HG03460 (cell line): ENCODE measurements at regions not wholly inside any gene's neighbourhood (a gene's known extent, or its start where the extent isn't known, plus 50 kb on each side); places are given as distances from the start of the nearest gene placed in this dataset.
A peak's percentile ranks its signal among the peaks of the same experiment; 100 is the strongest.

ENCODE experiments used
- ATAC-seq: cut with Tn5 transposase; IDR thresholded peaks from one replicate; pipeline ENCODE4 v1.9.1; 2021; ENCODE audit not compliant: unreplicated experiment

DNA sequence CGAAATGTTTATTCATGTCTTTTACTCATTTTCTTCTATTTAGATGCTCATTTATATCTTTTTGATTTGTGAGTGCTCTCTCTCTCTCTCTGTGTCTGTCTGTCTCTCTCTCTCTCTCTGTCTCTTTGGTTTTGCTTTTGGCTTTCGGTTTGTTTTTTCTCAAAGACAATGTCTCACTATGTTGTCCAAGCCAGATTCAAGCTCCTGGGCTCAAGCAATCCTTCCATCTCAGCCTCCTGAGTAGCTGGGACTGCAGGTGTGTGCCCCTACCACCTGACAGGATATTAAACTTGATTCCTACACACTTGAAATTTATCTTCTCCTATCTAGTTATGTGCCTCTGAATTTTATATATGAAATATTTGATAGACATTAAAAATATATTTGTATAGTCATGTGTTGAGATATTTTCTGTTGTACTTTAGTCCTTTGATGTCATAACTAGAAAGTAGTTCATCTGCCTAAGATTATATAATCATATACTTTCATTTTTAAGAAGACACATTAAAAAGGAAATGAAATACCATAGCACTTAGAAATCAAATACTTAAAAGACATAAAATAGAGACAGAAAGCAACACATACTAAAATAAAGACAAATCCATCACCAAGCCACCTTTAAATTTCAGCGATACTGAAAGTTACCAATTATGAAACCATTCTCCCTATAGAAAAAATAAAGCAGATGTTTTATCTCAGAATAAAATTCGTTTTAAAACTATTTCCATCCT lies 68.1 kb upstream of the SFMBT2 start:
- ATAC-seq = no peak

DNA sequence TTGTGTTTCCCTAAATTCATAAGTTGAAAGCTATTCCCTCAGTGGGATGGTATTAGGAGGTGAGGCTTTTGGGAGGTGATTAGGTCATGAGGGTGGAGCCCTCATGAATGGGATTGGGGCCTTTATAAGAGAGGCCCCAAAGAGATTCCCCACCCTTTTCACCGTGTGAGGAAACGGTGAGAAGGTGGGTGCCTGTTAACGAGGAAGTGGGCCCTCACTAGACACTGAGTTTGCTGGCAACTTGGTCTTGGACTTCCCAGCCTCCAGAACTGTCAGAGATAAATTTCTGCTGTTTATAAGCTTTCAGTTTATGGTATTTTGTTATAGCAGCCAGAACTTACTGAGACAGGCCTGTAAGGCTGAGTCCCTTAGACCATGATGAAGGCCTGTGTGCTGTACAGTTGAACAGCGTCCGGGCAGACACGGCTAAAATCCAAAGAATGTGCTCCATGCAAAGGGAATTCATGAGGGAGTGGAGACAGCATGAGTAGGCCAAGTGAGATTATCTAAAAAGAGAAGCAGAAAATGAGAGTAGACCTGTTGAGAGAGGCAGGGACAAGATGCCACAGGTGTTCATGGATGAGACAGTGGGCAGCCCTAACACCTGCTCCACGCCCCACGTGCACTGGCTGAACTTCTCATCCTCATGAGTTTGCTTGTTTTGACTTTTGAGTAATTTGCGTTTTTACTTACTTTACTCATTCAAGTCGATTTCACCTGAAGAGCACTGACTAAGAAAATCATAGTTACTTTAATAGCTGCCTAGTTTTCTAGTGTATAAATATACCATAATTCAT lies 66.9 kb upstream of the SFMBT2 start:
- ATAC-seq = no peak

DNA sequence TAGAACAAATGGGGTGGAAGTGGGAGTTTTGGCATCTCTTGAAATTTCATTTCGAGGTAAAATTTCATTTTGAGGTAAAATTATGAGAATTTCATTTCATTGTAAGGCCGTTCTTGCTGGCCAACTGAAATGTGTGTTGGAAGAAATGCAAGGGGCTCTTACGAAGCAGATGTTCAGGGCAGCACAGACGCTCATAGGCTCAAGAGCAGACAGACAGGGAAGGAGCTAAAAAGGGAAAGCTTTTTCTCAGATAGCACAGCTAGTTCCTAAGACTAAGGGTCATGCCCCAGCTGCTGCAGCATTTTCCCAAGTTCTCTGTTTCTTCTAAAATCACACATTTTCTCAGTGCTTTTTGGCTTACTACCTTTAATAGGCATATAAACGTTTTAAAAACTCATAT lies 65.1 kb upstream of the SFMBT2 start:
- ATAC-seq = no peak

GRCh38 chr10:7475046-7475911 lies 64.4 kb upstream of the SFMBT2 start:
- no peak for ATAC-seq

DNA sequence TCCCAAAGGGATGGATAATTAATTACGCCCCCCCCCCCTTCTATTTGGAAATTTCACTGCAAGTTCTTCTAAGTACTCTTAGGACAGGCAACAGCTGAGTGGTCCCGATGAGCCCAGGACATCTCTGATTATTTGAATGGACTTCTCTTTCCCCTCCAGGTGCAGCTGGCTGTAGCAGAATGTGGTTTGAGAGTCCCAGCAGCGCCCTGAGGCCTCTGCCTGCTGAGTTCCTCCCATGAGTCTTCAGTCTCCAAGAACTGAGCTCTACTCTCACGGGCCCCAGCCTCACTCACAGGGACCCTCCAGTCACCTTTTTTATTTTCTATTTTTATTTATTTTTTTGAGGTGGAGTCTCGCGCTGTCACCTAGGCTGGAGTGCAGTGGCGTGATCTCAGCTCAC lies 63.6 kb upstream of the SFMBT2 start:
- ATAC-seq = no peak

DNA sequence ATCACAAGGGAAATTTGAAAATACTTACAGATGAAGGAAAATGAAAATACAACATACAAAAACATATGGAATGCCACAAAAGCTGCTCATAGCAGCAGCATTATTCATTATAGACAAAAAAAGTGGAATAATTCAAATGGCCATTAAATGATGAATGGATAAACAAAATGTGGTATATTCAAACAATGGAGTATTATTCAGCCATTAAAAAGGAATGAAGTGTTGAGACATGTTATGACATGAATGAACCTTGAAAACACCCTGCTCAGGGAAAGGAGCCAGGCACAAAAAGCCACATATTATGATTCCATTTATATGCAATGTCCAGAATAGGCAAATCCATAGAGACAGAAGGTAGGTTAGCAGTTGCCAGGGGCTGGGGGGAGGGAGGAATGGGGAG lies 62.6 kb upstream of the SFMBT2 start:
- no peak for ATAC-seq

GRCh38 chr10:7471720-7472367 lies 61.0 kb upstream of the SFMBT2 start:
- ATAC-seq = peak; percentile 90

DNA sequence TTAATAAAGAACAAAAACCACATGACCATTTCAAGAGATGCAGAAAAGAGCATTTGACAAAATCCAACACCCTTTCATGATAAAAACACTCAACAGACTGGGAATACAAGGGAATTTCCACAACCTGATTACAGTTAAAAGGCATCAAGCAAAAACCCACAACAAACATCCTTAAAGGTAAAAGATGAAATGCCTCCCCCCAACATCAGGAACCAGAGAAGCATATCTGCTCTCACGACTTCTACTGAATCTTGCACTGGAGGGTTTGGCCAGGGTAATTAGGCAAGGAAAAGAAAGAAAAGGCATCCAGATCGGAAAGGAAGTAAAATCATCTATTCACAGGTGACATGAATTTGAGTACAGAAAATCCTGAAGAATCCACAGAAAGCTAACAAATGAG lies 59.5 kb upstream of the SFMBT2 start:
- ATAC-seq = no peak

DNA sequence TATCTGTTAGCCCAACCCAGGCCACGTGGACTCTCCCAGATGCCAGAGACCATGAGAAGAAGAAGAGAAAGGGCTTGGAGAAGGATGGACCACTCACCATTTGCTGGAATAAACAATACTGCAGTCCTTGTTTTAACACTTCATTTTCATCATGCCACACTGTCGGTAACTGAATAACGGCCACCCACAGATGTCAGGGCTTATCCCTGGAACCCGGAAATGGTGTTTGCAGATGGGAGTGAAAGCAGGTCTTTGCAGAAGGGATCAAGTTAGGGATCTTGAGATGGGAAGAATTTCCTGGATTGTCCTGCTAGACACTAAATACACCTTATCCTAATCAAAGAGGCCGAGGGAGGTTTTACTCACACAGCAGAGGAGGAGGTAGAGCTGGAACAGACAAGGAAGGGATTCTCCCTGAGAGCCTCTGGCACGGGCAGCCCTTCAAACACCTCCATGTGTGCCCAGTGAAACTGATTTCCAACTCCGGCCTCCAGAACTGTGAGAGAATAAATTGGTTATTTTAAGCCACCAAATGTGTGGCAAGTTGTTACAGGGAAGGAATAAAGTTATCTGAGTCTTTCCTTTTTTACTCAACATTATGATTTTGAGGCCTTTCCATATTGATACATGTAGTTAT lies 56.3 kb upstream of the SFMBT2 start:
- ATAC-seq = no peak

- no peak for ATAC-seq
These were observed 53.9 kb upstream of the SFMBT2 start for GRCh38 chr10:7464691-7465090.
